WERI-Rb-1 (cell line): ENCODE measurements at regions not wholly inside any gene's neighbourhood (a gene's known extent, or its start where the extent isn't known, plus 50 kb on each side); places are given as distances from the start of the nearest gene placed in this dataset.
"Not testable (repeated sequence)": the region's sequence is repeated elsewhere in the genome, so short reads cannot be mapped to it uniquely, and the experiment has no call there.

Source experiments
- DNase-seq: peaks from one replicate; pipeline ENCODE4 v3.0.0-alpha.2; 2020
- H3K27ac ChIP-seq: fragments of 250-450 bp; sonication (Bioruptor Pico); 2 replicates; pipeline ENCODE4 v1.5.1; 2020; ENCODE audit warnings: mild to moderate bottlenecking, moderate library complexity
- H3K27me3 ChIP-seq: fragments of 250-450 bp; sonication (Bioruptor Pico); 2 replicates; pipeline ENCODE4 v1.5.1; 2021; ENCODE audit warnings: mild to moderate bottlenecking, low read depth, moderate library complexity; ENCODE audit not compliant: insufficient read depth, severe bottlenecking
- H3K36me3 ChIP-seq: fragments of 250-450 bp; sonication (Bioruptor Pico); 2 replicates; pipeline ENCODE4 v1.5.1; 2020; ENCODE audit warnings: mild to moderate bottlenecking, moderate library complexity
- H3K4me3 ChIP-seq: 2 replicates; pipeline ENCODE4 v1.5.1; 2011; ENCODE audit warnings: low read depth, mild to moderate bottlenecking, control low read depth, low read length
- H3K9me3 ChIP-seq: fragments of 250-450 bp; sonication (Bioruptor Pico); 2 replicates; pipeline ENCODE4 v1.5.1; 2021; ENCODE audit warnings: mild to moderate bottlenecking, moderate library complexity; ENCODE audit not compliant: severe bottlenecking
- CTCF ChIP-seq: IDR thresholded peaks from 2 replicates; pipeline ENCODE4 v1.5.1; 2011; ENCODE audit warnings: low read depth, mild to moderate bottlenecking, control low read depth, inconsistent platforms, low read length

GRCh38 chr16:65698791-65699321 lies 577.0 kb upstream of the CDH11 start:
- no peak overlapping the region for H3K27ac ChIP-seq
- H3K36me3 ChIP-seq = no peaks in the 10 kb centered on the region
- no peak overlapping the region for H3K4me3 ChIP-seq
- no peak for DNase-seq
- no peaks in the 10 kb centered on the region for H3K9me3 ChIP-seq
- no peak for TF ChIP-seq CTCF
- H3K27me3 ChIP-seq = no peaks in the 10 kb centered on the region

- no peak for DNase-seq
- Histone ChIP-seq H3K4me3 (no peak overlapping the region), H3K27me3 (no peaks in the 10 kb centered on the region), H3K36me3 (no peaks in the 10 kb centered on the region), H3K27ac (no peak overlapping the region), H3K9me3 (no peaks in the 10 kb centered on the region)
- TF ChIP-seq CTCF = no peak
These were observed 575.7 kb upstream of the CDH11 start for GRCh38 chr16:65697521-65697920.

- Histone ChIP-seq H3K27ac (no peak overlapping the region), H3K27me3 (no peaks in the 10 kb centered on the region), H3K9me3 (no peaks in the 10 kb centered on the region), H3K4me3 (no peak overlapping the region), H3K36me3 (no peaks in the 10 kb centered on the region)
- no peak for DNase-seq
- no peak for TF ChIP-seq CTCF
These were observed 575.2 kb upstream of the CDH11 start for GRCh38 chr16:65697065-65697464.

GRCh38 chr16:65691846-65692245 lies 570.0 kb upstream of the CDH11 start:
- not testable (repeated sequence) for H3K27me3 ChIP-seq, H3K27ac ChIP-seq, H3K36me3 ChIP-seq, H3K9me3 ChIP-seq, H3K4me3 ChIP-seq, DNase-seq

- H3K9me3 ChIP-seq = no peaks in the 10 kb centered on the region
- H3K27me3 ChIP-seq = no peaks in the 10 kb centered on the region
- H3K27ac ChIP-seq = no peak overlapping the region
- no peaks in the 10 kb centered on the region for H3K36me3 ChIP-seq
- TF ChIP-seq CTCF = no peak
- H3K4me3 ChIP-seq = no peak overlapping the region
- DNase-seq = no peak
These were observed 567.9 kb upstream of the CDH11 start for GRCh38 chr16:65689726-65690125.

- TF ChIP-seq CTCF = no peak
- DNase-seq = no peak
- no peaks in the 10 kb centered on the region for H3K27me3 ChIP-seq
- no peaks in the 10 kb centered on the region for H3K36me3 ChIP-seq
- no peak overlapping the region for H3K27ac ChIP-seq
- H3K4me3 ChIP-seq = no peak overlapping the region
- no peaks in the 10 kb centered on the region for H3K9me3 ChIP-seq
These were observed 566.4 kb upstream of the CDH11 start for GRCh38 chr16:65688301-65688700.
